NT2/D1 (cell line): ENCODE measurements at regions not wholly inside any gene's neighbourhood (a gene's known extent, or its start where the extent isn't known, plus 50 kb on each side); places are given as distances from the start of the nearest gene placed in this dataset.
A peak's percentile ranks its signal among the peaks of the same experiment; 100 is the strongest.
"Not testable (repeated sequence)": the region's sequence is repeated elsewhere in the genome, so short reads cannot be mapped to it uniquely, and the experiment has no call there.

Experiments
- DNase-seq: peaks from one replicate; pipeline ENCODE4 v3.0.0-alpha.2; 2011; ENCODE audit warnings: low read depth, low spot score
- H3K27me3 ChIP-seq: 2 replicates; pipeline ENCODE4 v1.6.0; 2011; ENCODE audit warnings: mild to moderate bottlenecking; ENCODE audit not compliant: insufficient read length, insufficient read depth
- H3K36me3 ChIP-seq: 2 replicates; pipeline ENCODE4 v1.6.1; 2011; ENCODE audit warnings: mild to moderate bottlenecking, low read length, mixed read lengths; ENCODE audit not compliant: insufficient read depth, insufficient read length
- H3K4me1 ChIP-seq: 2 replicates; pipeline ENCODE4 v1.5.1; 2011; ENCODE audit not compliant: insufficient read depth, insufficient read length
- H3K4me3 ChIP-seq: 2 replicates; pipeline ENCODE4 v1.5.1; 2011; ENCODE audit warnings: low read depth; ENCODE audit not compliant: insufficient read length
- H3K9ac ChIP-seq: 2 replicates; pipeline ENCODE4 v1.6.0; 2011; ENCODE audit warnings: low read depth; ENCODE audit not compliant: insufficient read length
- H3K9me3 ChIP-seq: 2 replicates; pipeline ENCODE4 v1.5.1; 2011; ENCODE audit warnings: mild to moderate bottlenecking, low read length; ENCODE audit not compliant: insufficient read depth
- SUZ12 ChIP-seq: IDR thresholded peaks from 2 replicates; pipeline ENCODE4 v1.6.1; 2011; ENCODE audit not compliant: insufficient read length, insufficient read depth; ENCODE audit errors: extremely low read depth
- YY1 ChIP-seq: IDR thresholded peaks from 2 replicates; pipeline ENCODE4 v1.6.1; 2011; ENCODE audit not compliant: insufficient read length, insufficient read depth
- ZNF274 ChIP-seq: IDR thresholded peaks from 2 replicates; pipeline ENCODE4 v1.6.1; 2011; ENCODE audit warnings: mild to moderate bottlenecking, low read depth, low read length

GRCh38 chr1:165109013-165109412 is 247.5 kb downstream of the LMX1A start:
- H3K36me3 ChIP-seq, result no peaks in the 10 kb centered on the region
- H3K4me3 ChIP-seq, result no peak overlapping the region
- H3K4me1 ChIP-seq, result peaks cover 4% of the 10 kb centered on the region
- TF ChIP-seq ZNF274 (no peak), YY1 (no peak), SUZ12 (no peak)
- DNase-seq, result peak; percentile 30
- no peaks in the 10 kb centered on the region for H3K9me3 ChIP-seq
- H3K9ac ChIP-seq, result no peak overlapping the region
- H3K27me3 ChIP-seq, result no peaks in the 10 kb centered on the region

- not testable (repeated sequence) for H3K27me3 ChIP-seq, H3K4me3 ChIP-seq, H3K36me3 ChIP-seq, H3K9ac ChIP-seq, DNase-seq, H3K4me1 ChIP-seq
- H3K9me3 ChIP-seq, result peaks cover 22% of the 10 kb centered on the region; the same call in 1 of the 2 replicates
Observed at GRCh38 chr1:165092542-165093162, 263.9 kb downstream of the LMX1A start.

GRCh38 chr1:165080253-165080896 is 276.1 kb downstream of the LMX1A start:
- H3K4me1 ChIP-seq, result peaks cover 2% of the 10 kb centered on the region
- H3K9me3 ChIP-seq, result peaks cover 55% of the 10 kb centered on the region
- H3K9ac ChIP-seq, result no peak overlapping the region
- TF ChIP-seq ZNF274 (no peak), SUZ12 (no peak), YY1 (no peak)
- no peaks in the 10 kb centered on the region for H3K36me3 ChIP-seq
- H3K27me3 ChIP-seq, result no peaks in the 10 kb centered on the region
- no peak for DNase-seq
- H3K4me3 ChIP-seq, result no peak overlapping the region

- no peak for DNase-seq
- no peak overlapping the region for H3K4me3 ChIP-seq
- no peak for TF ChIP-seq YY1
- no peak for TF ChIP-seq ZNF274
- TF ChIP-seq SUZ12, result no peak
Observed at GRCh38 chr1:165078391-165078790, 278.1 kb downstream of the LMX1A start.

GRCh38 chr1:165075725-165076370 is 280.7 kb downstream of the LMX1A start:
- no peaks in the 10 kb centered on the region for H3K4me1 ChIP-seq
- peak; percentile 57 for DNase-seq
- no peak for TF ChIP-seq SUZ12
- no peak for TF ChIP-seq ZNF274
- TF ChIP-seq YY1, result no peak
- no peaks in the 10 kb centered on the region for H3K36me3 ChIP-seq
- H3K27me3 ChIP-seq, result no peaks in the 10 kb centered on the region
- peaks cover 19% of the 10 kb centered on the region for H3K9me3 ChIP-seq
- no peak overlapping the region for H3K9ac ChIP-seq
- H3K4me3 ChIP-seq, result no peak overlapping the region

More at GRCh38 chr1:165078391-165078790, 278.1 kb downstream of the LMX1A start:
- H3K36me3 ChIP-seq, result no peaks in the 10 kb centered on the region
- no peak overlapping the region for H3K9ac ChIP-seq
- H3K9me3 ChIP-seq, result peaks cover 37% of the 10 kb centered on the region
- H3K27me3 ChIP-seq, result no peaks in the 10 kb centered on the region
- no peaks in the 10 kb centered on the region for H3K4me1 ChIP-seq

- H3K4me3 ChIP-seq, result no peak overlapping the region
- H3K36me3 ChIP-seq, result no peaks in the 10 kb centered on the region
- TF ChIP-seq SUZ12 (no peak), ZNF274 (no peak), YY1 (no peak)
Observed at GRCh38 chr1:165073185-165074007, 283.1 kb downstream of the LMX1A start.

GRCh38 chr1:165070675-165071074 is 285.8 kb downstream of the LMX1A start:
- TF ChIP-seq ZNF274 (no peak), YY1 (no peak), SUZ12 (no peak)
- Histone ChIP-seq H3K9me3 (no peaks in the 10 kb centered on the region), H3K36me3 (no peaks in the 10 kb centered on the region), H3K4me3 (no peak overlapping the region), H3K27me3 (no peaks in the 10 kb centered on the region), H3K9ac (no peak overlapping the region), H3K4me1 (no peaks in the 10 kb centered on the region)
- DNase-seq, result no peak

More at GRCh38 chr1:165073185-165074007, 283.1 kb downstream of the LMX1A start:
- peak; percentile 75 for DNase-seq
- no peak overlapping the region for H3K9ac ChIP-seq
- H3K9me3 ChIP-seq, result no peaks in the 10 kb centered on the region
- H3K4me1 ChIP-seq, result no peaks in the 10 kb centered on the region
- H3K27me3 ChIP-seq, result no peaks in the 10 kb centered on the region
